Activated T-helper 2 cell treated with anti-CD3 and anti-CD28 coated beads, Interferon-gamma antibody, Interleukin-2, Interleukin-4, amounts not matched to agents 10 μg/mL and 5 μg/mL and 100 μg/mL, durations not matched to agents 14 hours and 24 hours and 36 hours (primary cell): ENCODE measurements at regions not wholly inside any gene's neighbourhood (a gene's known extent, or its start where the extent isn't known, plus 50 kb on each side); places are given as distances from the start of the nearest gene placed in this dataset.

Experiments
- DNase-seq: peaks from one replicate; pipeline ENCODE4 v3.0.0; 2021; ENCODE audit warnings: low spot score
- H3K27ac Mint-ChIP-seq: one replicate; pipeline ENCODE4 v1.8.0; 2021; ENCODE audit warnings: mixed read lengths
- H3K27me3 Mint-ChIP-seq: one replicate; pipeline ENCODE4 v1.8.0; 2021; ENCODE audit warnings: low read depth, mixed read lengths
- H3K36me3 Mint-ChIP-seq: one replicate; pipeline ENCODE4 v1.8.0; 2021; ENCODE audit warnings: low read depth, mixed read lengths
- H3K4me1 Mint-ChIP-seq: one replicate; pipeline ENCODE4 v1.8.0; 2021; ENCODE audit warnings: low read depth, mixed read lengths
- H3K4me3 Mint-ChIP-seq: one replicate; pipeline ENCODE4 v1.8.0; 2021; ENCODE audit warnings: low read depth, mild to moderate bottlenecking, moderate library complexity, mixed read lengths
- H3K9me3 Mint-ChIP-seq: one replicate; pipeline ENCODE4 v1.8.0; 2021; ENCODE audit warnings: mixed read lengths
- intact Hi-C: fragments of 100-400 bp; cut with micrococcal nuclease; formaldehyde crosslinking; loops from one replicate; pipeline ENCODE4 v1.15.1; 2023

GRCh38 chr22:49298834-49299750, 528.6 kb downstream of the BRD1 start:
- DNase-seq = no peak
- no peaks in the 10 kb centered on the region for H3K9me3 Mint-ChIP-seq

GRCh38 chr22:49297871-49298721, 529.6 kb downstream of the BRD1 start:
- intact Hi-C loops = no loop called here
- H3K27ac Mint-ChIP-seq = no peak overlapping the region

More at GRCh38 chr22:49298834-49299750, 528.6 kb downstream of the BRD1 start:
- H3K27ac Mint-ChIP-seq = no peak overlapping the region
- intact Hi-C loops = no loop called here
- no peak overlapping the region for H3K4me3 Mint-ChIP-seq
- no peaks in the 10 kb centered on the region for H3K27me3 Mint-ChIP-seq
- H3K36me3 Mint-ChIP-seq = no peaks in the 10 kb centered on the region
- no peaks in the 10 kb centered on the region for H3K4me1 Mint-ChIP-seq

GRCh38 chr22:49297286-49297870, 530.3 kb downstream of the BRD1 start:
- Mint-ChIP-seq H3K4me1 (no peaks in the 10 kb centered on the region), H3K36me3 (no peaks in the 10 kb centered on the region), H3K9me3 (peaks cover 6% of the 10 kb centered on the region), H3K4me3 (no peak overlapping the region), H3K27ac (no peak overlapping the region), H3K27me3 (no peaks in the 10 kb centered on the region)
- intact Hi-C loops = no loop called here
- peak; percentile 4 for DNase-seq

More at GRCh38 chr22:49297871-49298721, 529.6 kb downstream of the BRD1 start:
- Mint-ChIP-seq H3K4me1 (no peaks in the 10 kb centered on the region), H3K27me3 (no peaks in the 10 kb centered on the region), H3K9me3 (peaks cover 6% of the 10 kb centered on the region), H3K4me3 (no peak overlapping the region), H3K36me3 (no peaks in the 10 kb centered on the region)
- peak; percentile 5 for DNase-seq

- peak; percentile 4 for DNase-seq
- H3K4me3 Mint-ChIP-seq = no peak overlapping the region
- intact Hi-C loops = no loop called here
- peaks cover 6% of the 10 kb centered on the region for H3K9me3 Mint-ChIP-seq
- no peak overlapping the region for H3K27ac Mint-ChIP-seq
- H3K36me3 Mint-ChIP-seq = no peaks in the 10 kb centered on the region
- no peaks in the 10 kb centered on the region for H3K4me1 Mint-ChIP-seq
- H3K27me3 Mint-ChIP-seq = no peaks in the 10 kb centered on the region
Observed at GRCh38 chr22:49296561-49296960, 531.1 kb downstream of the BRD1 start.

- no peaks in the 10 kb centered on the region for H3K36me3 Mint-ChIP-seq
- no peaks in the 10 kb centered on the region for H3K27me3 Mint-ChIP-seq
- intact Hi-C loops = no loop called here
- DNase-seq = peak; percentile 6
- H3K4me1 Mint-ChIP-seq = no peaks in the 10 kb centered on the region
- peaks cover 6% of the 10 kb centered on the region for H3K9me3 Mint-ChIP-seq
- no peak overlapping the region for H3K4me3 Mint-ChIP-seq
- no peak overlapping the region for H3K27ac Mint-ChIP-seq
Observed at GRCh38 chr22:49295851-49296560, 531.7 kb downstream of the BRD1 start.

GRCh38 chr22:49295465-49295743, 532.3 kb downstream of the BRD1 start:
- Mint-ChIP-seq H3K9me3 (peaks cover 6% of the 10 kb centered on the region), H3K36me3 (no peaks in the 10 kb centered on the region), H3K27ac (no peak overlapping the region), H3K27me3 (no peaks in the 10 kb centered on the region), H3K4me3 (no peak overlapping the region), H3K4me1 (no peaks in the 10 kb centered on the region)
- intact Hi-C loops = no loop called here
- peak; percentile 1 for DNase-seq

- Mint-ChIP-seq H3K4me1 (no peaks in the 10 kb centered on the region), H3K27me3 (no peaks in the 10 kb centered on the region), H3K27ac (no peak overlapping the region), H3K9me3 (peaks cover 6% of the 10 kb centered on the region), H3K36me3 (no peaks in the 10 kb centered on the region), H3K4me3 (no peak overlapping the region)
- peak; percentile 3 for DNase-seq
- intact Hi-C loops = no loop called here
Observed at GRCh38 chr22:49294656-49295464, 532.8 kb downstream of the BRD1 start.

GRCh38 chr22:49292909-49293308, 534.8 kb downstream of the BRD1 start:
- no peak for DNase-seq
- no peaks in the 10 kb centered on the region for H3K27me3 Mint-ChIP-seq
- H3K4me1 Mint-ChIP-seq = no peaks in the 10 kb centered on the region
- no peak overlapping the region for H3K4me3 Mint-ChIP-seq
- H3K9me3 Mint-ChIP-seq = peaks cover 6% of the 10 kb centered on the region
- no peak overlapping the region for H3K27ac Mint-ChIP-seq
- no peaks in the 10 kb centered on the region for H3K36me3 Mint-ChIP-seq
- intact Hi-C loops = no loop called here

GRCh38 chr22:49291781-49292180, 535.9 kb downstream of the BRD1 start:
- intact Hi-C loops = no loop called here
- H3K9me3 Mint-ChIP-seq = peaks cover 6% of the 10 kb centered on the region
- no peaks in the 10 kb centered on the region for H3K36me3 Mint-ChIP-seq
- no peaks in the 10 kb centered on the region for H3K4me1 Mint-ChIP-seq
- DNase-seq = no peak
- H3K27ac Mint-ChIP-seq = no peak overlapping the region
- H3K27me3 Mint-ChIP-seq = no peaks in the 10 kb centered on the region
- H3K4me3 Mint-ChIP-seq = no peak overlapping the region

- intact Hi-C loops = no loop called here
- H3K27ac Mint-ChIP-seq = no peak overlapping the region
- no peak for DNase-seq
- no peaks in the 10 kb centered on the region for H3K27me3 Mint-ChIP-seq
- no peaks in the 10 kb centered on the region for H3K36me3 Mint-ChIP-seq
- no peaks in the 10 kb centered on the region for H3K4me1 Mint-ChIP-seq
- H3K4me3 Mint-ChIP-seq = no peak overlapping the region
- H3K9me3 Mint-ChIP-seq = peaks cover 6% of the 10 kb centered on the region
Observed at GRCh38 chr22:49291169-49291568, 536.5 kb downstream of the BRD1 start.

- no peaks in the 10 kb centered on the region for H3K27me3 Mint-ChIP-seq
- H3K36me3 Mint-ChIP-seq = no peaks in the 10 kb centered on the region
- no peak overlapping the region for H3K27ac Mint-ChIP-seq
- H3K4me1 Mint-ChIP-seq = no peaks in the 10 kb centered on the region
- H3K4me3 Mint-ChIP-seq = no peak overlapping the region
- H3K9me3 Mint-ChIP-seq = peaks cover 6% of the 10 kb centered on the region
- intact Hi-C loops = no loop called here
- DNase-seq = no peak
Observed at GRCh38 chr22:49290711-49291110, 537.0 kb downstream of the BRD1 start.
